ENCODE measurements at regions not wholly inside any gene's neighbourhood (a gene's known extent, or its start where the extent isn't known, plus 50 kb on each side); places are given as distances from the start of the nearest gene placed in this dataset.

DNA sequence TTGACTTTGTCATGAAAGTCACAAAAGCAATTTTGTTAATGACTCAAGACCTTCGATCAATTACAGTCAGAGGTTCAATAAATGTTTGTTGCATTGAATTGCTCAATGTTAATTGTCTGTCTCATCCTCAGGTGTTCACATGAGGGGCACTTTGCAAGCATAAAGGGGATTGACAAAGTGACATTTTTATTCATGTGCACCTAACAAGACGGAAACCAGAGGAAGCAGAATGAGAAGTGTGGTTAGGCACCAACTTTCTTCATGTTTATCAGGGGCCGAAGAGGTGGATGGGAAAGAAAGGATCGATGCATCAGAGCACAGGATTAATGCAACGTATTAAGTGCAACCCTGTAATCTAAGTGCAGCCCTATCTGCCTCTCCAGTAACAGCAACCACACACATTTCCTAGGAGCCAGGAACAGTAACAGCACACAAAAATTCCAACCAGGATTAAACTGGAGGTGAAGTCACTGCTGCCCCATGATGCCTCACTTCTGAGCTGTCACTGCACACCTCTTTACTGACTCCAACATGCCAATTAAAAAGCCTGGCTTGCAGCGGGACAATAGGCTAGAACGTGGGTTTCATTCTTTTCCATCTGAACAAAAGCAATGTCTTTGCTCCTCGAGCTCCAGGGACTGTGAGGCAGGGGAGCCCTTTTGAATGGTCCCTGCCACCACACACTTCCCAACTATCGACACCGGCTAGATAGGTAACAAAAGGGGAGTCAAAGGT, 262.7 kb downstream of the CD83 start:
- no peak for DNase-seq (ENCODE audit: insufficient read length, low spot score, missing footprints)
- Histone ChIP-seq H3K4me1 (ENCODE audit: insufficient read depth, low read length) (no peaks in the 10 kb centered on the region), H3K36me3 (ENCODE audit: insufficient read depth, low read length) (no peaks in the 10 kb centered on the region), H2AFZ (ENCODE audit: low read length) (no peak overlapping the region), H3K9me3 (ENCODE audit: low read depth, low read length) (no peaks in the 10 kb centered on the region), H3K4me2 (ENCODE audit: insufficient read depth, low read length) (no peak overlapping the region), H4K20me1 (ENCODE audit: insufficient read depth, low read length) (no peaks in the 10 kb centered on the region), H3K4me3 (ENCODE audit: insufficient read depth, low read length) (no peak overlapping the region), H3K27ac (ENCODE audit: low read depth, low read length) (no peak overlapping the region), H3K79me2 (ENCODE audit: insufficient read depth, low read length) (no peaks in the 10 kb centered on the region), H3K27me3 (ENCODE audit: insufficient read depth, low read length) (peaks cover 6% of the 10 kb centered on the region)
- TF ChIP-seq, protein P1, sequence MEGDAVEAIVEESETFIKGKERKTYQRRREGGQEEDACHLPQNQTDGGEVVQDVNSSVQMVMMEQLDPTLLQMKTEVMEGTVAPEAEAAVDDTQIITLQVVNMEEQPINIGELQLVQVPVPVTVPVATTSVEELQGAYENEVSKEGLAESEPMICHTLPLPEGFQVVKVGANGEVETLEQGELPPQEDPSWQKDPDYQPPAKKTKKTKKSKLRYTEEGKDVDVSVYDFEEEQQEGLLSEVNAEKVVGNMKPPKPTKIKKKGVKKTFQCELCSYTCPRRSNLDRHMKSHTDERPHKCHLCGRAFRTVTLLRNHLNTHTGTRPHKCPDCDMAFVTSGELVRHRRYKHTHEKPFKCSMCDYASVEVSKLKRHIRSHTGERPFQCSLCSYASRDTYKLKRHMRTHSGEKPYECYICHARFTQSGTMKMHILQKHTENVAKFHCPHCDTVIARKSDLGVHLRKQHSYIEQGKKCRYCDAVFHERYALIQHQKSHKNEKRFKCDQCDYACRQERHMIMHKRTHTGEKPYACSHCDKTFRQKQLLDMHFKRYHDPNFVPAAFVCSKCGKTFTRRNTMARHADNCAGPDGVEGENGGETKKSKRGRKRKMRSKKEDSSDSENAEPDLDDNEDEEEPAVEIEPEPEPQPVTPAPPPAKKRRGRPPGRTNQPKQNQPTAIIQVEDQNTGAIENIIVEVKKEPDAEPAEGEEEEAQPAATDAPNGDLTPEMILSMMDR (IDR thresholded peaks at IDR 0.05; ENCODE audit: extremely low read depth, low read depth, low read length): no peak

DNA sequence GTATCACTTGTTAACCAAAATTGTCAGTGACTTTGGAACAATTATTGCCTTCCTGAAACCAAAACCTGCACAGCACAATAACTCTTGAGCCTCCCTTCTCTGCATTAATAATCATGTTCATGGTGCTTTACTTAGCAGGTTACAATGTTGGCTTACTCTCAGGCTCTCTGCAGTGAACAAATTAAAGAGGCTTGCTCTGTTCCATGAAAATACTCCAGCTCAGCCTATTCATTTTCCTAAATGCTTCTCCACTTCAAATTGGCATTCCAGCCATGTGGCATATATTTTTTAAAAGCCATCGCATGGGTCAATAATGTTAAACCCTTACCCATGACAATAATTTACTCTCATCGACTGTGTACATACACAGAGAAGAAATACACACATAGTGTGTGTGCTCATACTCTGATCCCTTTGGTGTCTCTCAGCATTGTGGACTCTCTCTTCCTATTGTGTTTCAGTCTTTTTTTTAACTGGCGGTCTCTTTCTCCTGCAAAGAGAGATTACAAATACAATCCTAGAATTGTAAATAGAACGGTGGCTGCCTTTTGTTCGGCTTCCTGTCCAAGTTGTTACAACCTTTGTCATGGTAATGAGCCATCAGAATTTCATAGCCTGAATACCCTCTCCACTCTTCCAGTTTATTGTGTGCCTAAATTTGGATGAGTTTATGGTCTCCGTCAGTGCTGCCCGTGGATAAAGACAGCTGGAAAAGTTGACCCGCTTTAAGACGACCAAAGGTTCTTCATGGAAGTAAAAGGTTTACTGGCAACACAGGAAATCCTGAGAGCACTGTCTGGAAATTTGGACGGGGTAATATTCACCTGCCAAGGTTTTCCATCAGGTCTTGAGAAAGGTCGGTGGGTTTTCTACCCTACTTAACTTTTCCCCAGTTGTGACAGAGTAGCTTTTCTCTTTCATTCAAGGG, 263.6 kb downstream of the CD83 start:
- Histone ChIP-seq H3K4me3 (ENCODE audit: insufficient read depth, low read length) (no peak overlapping the region), H3K9me3 (ENCODE audit: low read depth, low read length) (no peaks in the 10 kb centered on the region), H4K20me1 (ENCODE audit: insufficient read depth, low read length) (no peaks in the 10 kb centered on the region), H3K79me2 (ENCODE audit: insufficient read depth, low read length) (no peaks in the 10 kb centered on the region), H2AFZ (ENCODE audit: low read length) (no peak overlapping the region), H3K27ac (ENCODE audit: low read depth, low read length) (no peak overlapping the region), H3K36me3 (ENCODE audit: insufficient read depth, low read length) (no peaks in the 10 kb centered on the region), H3K4me1 (ENCODE audit: insufficient read depth, low read length) (no peaks in the 10 kb centered on the region), H3K27me3 (ENCODE audit: insufficient read depth, low read length) (peaks cover 6% of the 10 kb centered on the region), H3K4me2 (ENCODE audit: insufficient read depth, low read length) (no peak overlapping the region)
- TF ChIP-seq, protein P1 (IDR thresholded peaks at IDR 0.05; ENCODE audit: extremely low read depth, low read depth, low read length): no peak
- DNase-seq (ENCODE audit: insufficient read length, low spot score, missing footprints): no peak

DNA sequence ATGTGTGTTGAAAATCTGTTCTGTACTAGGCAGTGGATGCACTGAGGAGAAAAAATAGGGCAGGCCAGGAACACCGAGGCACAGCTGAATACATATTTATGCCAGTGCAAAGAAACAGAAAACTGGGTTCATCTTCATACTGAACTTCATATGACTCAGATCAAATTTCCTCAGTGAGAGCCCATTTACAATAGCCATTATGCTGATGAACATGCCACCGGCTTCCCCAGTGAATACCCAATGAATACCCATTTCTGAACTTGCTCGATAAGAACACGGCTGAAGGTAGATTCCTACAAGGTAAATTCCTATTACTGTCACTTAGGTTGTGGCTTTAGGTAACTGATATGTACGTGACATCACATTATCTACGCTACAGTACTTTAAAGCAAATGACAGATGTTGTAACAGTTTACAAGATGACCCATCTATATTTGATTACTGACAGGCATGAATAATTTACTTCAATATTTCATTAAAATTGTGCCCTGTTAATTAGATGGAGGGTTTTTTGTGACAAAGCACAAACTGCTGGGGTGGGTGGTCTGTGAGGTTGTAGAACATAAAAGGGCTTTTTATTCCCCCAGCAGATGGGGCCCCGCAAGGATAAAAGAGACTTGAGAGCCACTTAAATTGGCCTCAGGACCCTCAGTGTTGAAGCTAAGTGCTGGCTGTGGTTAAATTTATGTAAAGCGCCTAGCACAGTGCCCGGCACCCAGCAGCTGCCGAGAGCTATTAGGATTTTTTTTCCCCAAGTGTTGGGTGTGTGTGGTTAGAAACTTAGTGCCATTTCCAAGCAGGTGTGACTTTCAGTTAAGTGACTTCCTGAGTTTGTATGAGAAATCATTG, 264.5 kb downstream of the CD83 start:
- no peak for DNase-seq (ENCODE audit: insufficient read length, low spot score, missing footprints)
- H3K36me3 ChIP-seq (ENCODE audit: insufficient read depth, low read length): no peaks in the 10 kb centered on the region
- no peaks in the 10 kb centered on the region for H3K4me1 ChIP-seq (ENCODE audit: insufficient read depth, low read length)
- no peaks in the 10 kb centered on the region for H4K20me1 ChIP-seq (ENCODE audit: insufficient read depth, low read length)
- no peak overlapping the region for H2AFZ ChIP-seq (ENCODE audit: low read length)
- H3K4me3 ChIP-seq (ENCODE audit: insufficient read depth, low read length): no peak overlapping the region
- H3K79me2 ChIP-seq (ENCODE audit: insufficient read depth, low read length): no peaks in the 10 kb centered on the region
- TF ChIP-seq, protein P1 (IDR thresholded peaks at IDR 0.05; ENCODE audit: extremely low read depth, low read depth, low read length): no peak
- H3K27me3 ChIP-seq (ENCODE audit: insufficient read depth, low read length): peaks cover 6% of the 10 kb centered on the region
- H3K9me3 ChIP-seq (ENCODE audit: low read depth, low read length): no peaks in the 10 kb centered on the region
- no peak overlapping the region for H3K4me2 ChIP-seq (ENCODE audit: insufficient read depth, low read length)
- no peak overlapping the region for H3K27ac ChIP-seq (ENCODE audit: low read depth, low read length)
